CD4-positive, CD25-positive, alpha-beta regulatory T cell (primary cell): ENCODE measurements at regions not wholly inside any gene's neighbourhood (a gene's known extent, or its start where the extent isn't known, plus 50 kb on each side); places are given as distances from the start of the nearest gene placed in this dataset.

Experiments used
- ATAC-seq, 2 donors: fragments of 150-1000 bp; cut with Tn5 transposase; one replicate each; pipeline ENCODE4 v1.10.0; 2021; ENCODE audit warnings: low read depth in 2 of 2, moderate number of reproducible peaks in 2 of 2, moderate library complexity in 1 of 2
- DNase-seq, 3 donors: peaks; one replicate each; pipeline versions ENCODE4 v3.0.0 to v3.0.0-alpha.2; 2012 to 2022; ENCODE audit warnings: mixed read lengths in 1 of 3
- H3K27ac ChIP-seq: one replicate; pipeline ENCODE4 v1.7.0; 2013; ENCODE audit warnings: mild to moderate bottlenecking, low read length; ENCODE audit not compliant: insufficient read depth, poor library complexity, severe bottlenecking
- H3K27me3 ChIP-seq: one replicate; pipeline ENCODE4 v1.7.0; 2013; ENCODE audit warnings: low read length; ENCODE audit not compliant: control insufficient read depth, insufficient read depth
- H3K36me3 ChIP-seq: one replicate; pipeline ENCODE4 v1.7.0; 2013; ENCODE audit warnings: mild to moderate bottlenecking, low read length, moderate library complexity; ENCODE audit not compliant: control insufficient read depth, insufficient read depth
- H3K4me1 ChIP-seq: 2 replicates; pipeline ENCODE4 v1.7.0; 2013; ENCODE audit warnings: mild to moderate bottlenecking, low read length; ENCODE audit not compliant: insufficient read depth, control insufficient read depth, poor library complexity, severe bottlenecking
- H3K4me3 ChIP-seq: one replicate; pipeline ENCODE4 v1.7.0; 2013; ENCODE audit warnings: low read depth, mild to moderate bottlenecking, low read length, moderate library complexity
- H3K9me3 ChIP-seq, 2 experiments: 1 replicate in 1 of 2; 2 replicates in 1 of 2; pipeline ENCODE4 v1.7.0; 2013; ENCODE audit warnings: low read length in 2 of 2, mild to moderate bottlenecking in 1 of 2, moderate library complexity in 1 of 2; ENCODE audit not compliant: control insufficient read depth in 2 of 2
- H3K27ac Mint-ChIP-seq, 3 donors: one replicate each; pipeline ENCODE4 v1.8.0; 2020 to 2022; ENCODE audit warnings: mild to moderate bottlenecking in 3 of 3, mixed read lengths in 3 of 3, moderate library complexity in 2 of 3
- H3K27me3 Mint-ChIP-seq: one replicate; pipeline ENCODE4 v1.8.0; 2022; ENCODE audit warnings: mild to moderate bottlenecking, mixed read lengths
- H3K36me3 Mint-ChIP-seq: one replicate; pipeline ENCODE4 v1.8.0; 2020; ENCODE audit warnings: mixed read lengths
- H3K4me1 Mint-ChIP-seq, 4 donors: one replicate each; pipeline ENCODE4 v1.8.0; 2020 to 2022; ENCODE audit warnings: mixed read lengths in 4 of 4, mild to moderate bottlenecking in 1 of 4
- H3K4me3 Mint-ChIP-seq, 4 donors: one replicate each; pipeline ENCODE4 v1.8.0; 2020 to 2022; ENCODE audit warnings: mild to moderate bottlenecking in 4 of 4, mixed read lengths in 4 of 4, moderate library complexity in 3 of 4
- H3K9me3 Mint-ChIP-seq, 7 donors: one replicate each; pipeline ENCODE4 v1.8.0; 2020 to 2022; ENCODE audit warnings: mixed read lengths in 7 of 7, mild to moderate bottlenecking in 3 of 7, moderate library complexity in 2 of 7

DNA sequence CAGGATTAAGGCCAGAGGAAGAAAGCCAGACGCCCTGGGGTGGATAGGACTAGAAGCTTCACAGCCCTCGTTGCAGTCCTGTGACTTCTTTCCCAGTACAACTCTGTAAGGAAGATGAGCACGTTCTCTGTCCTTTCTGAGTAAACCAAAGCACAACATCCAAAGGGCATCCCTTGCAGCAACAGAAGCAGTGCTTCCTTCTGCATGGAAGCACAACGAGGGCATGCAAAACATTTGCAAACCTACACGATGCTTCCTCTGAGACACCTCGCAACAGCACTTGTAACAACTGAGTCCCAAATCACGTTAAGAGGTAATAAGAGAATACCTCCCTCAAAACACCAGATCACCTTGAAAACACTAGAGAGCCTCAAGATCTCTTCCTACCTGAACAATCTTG lies 335.7 kb upstream of the RASGEF1B start:
- no peak overlapping the region for H3K4me3 Mint-ChIP-seq
- Histone ChIP-seq H3K4me3 (no peak overlapping the region), H3K27ac (no peak overlapping the region), H3K27me3 (peaks cover 5% of the 10 kb centered on the region), H3K36me3 (no peaks in the 10 kb centered on the region), H3K4me1 (no peaks in the 10 kb centered on the region), H3K9me3 (no peaks in the 10 kb centered on the region)
- no peak for DNase-seq
- no peaks in the 10 kb centered on the region for H3K9me3 Mint-ChIP-seq
- H3K27ac Mint-ChIP-seq = no peak overlapping the region
- peaks cover 0 to 4% (median 0%) of the 10 kb centered on the region in 4 donors for H3K4me1 Mint-ChIP-seq
- H3K36me3 Mint-ChIP-seq = no peaks in the 10 kb centered on the region
- peaks cover 18% of the 10 kb centered on the region for H3K27me3 Mint-ChIP-seq
- ATAC-seq = no peak

DNA sequence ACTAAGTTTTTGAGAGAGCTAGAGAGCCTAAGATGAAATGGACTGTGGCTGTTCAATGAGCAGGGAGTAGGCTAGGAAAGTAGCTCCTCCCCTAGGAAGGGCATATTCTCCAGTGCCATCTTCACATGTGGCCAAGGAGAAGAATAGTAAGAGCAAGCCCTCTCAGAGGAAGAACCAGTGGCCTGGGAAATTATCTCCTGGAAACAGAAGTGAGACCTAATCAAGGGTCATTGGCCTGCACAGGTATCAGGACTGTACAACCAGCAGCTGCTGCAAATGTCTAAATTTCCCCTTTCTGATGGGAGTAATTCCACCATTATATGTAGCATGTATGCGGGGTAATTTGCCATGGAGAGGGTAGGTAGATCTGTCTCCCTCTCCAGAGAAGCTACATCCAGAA lies 334.8 kb upstream of the RASGEF1B start:
- H3K4me1 Mint-ChIP-seq = peaks cover 0 to 4% (median 0%) of the 10 kb centered on the region in 4 donors
- H3K27me3 Mint-ChIP-seq = peaks cover 14% of the 10 kb centered on the region
- H3K9me3 Mint-ChIP-seq = no peaks in the 10 kb centered on the region
- Histone ChIP-seq H3K4me1 (no peaks in the 10 kb centered on the region), H3K27me3 (peaks cover 1% of the 10 kb centered on the region), H3K27ac (no peak overlapping the region), H3K9me3 (no peaks in the 10 kb centered on the region), H3K36me3 (no peaks in the 10 kb centered on the region), H3K4me3 (no peak overlapping the region)
- no peak for ATAC-seq
- no peak overlapping the region for H3K27ac Mint-ChIP-seq
- H3K4me3 Mint-ChIP-seq = no peak overlapping the region
- no peaks in the 10 kb centered on the region for H3K36me3 Mint-ChIP-seq
- DNase-seq = no peak

DNA sequence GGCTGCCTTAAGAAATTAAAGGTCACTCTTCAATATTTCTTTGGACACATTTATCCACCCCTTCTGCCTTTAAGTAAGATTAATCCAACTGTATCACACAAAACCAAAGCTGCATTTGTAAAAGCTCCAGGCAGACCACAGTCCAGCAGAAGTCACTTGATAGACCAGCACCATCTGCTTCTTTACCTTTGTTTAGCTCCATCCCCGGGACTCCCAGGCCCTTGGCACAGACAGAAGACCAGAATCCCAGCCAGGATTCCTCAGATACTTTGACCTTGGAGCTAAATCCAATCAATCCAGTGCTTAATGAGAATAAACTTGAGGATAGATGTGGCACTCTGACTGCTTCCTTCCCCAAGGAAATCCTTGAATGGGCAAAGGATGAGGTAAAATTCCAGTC lies 333.1 kb upstream of the RASGEF1B start:
- Histone ChIP-seq H3K4me3 (no peak overlapping the region), H3K9me3 (no peaks in the 10 kb centered on the region), H3K36me3 (no peaks in the 10 kb centered on the region), H3K27me3 (peaks cover 1% of the 10 kb centered on the region), H3K4me1 (no peaks in the 10 kb centered on the region), H3K27ac (no peak overlapping the region)
- DNase-seq (no peak), ATAC-seq (no peak)
- no peaks in the 10 kb centered on the region for H3K36me3 Mint-ChIP-seq
- H3K27me3 Mint-ChIP-seq = peaks cover 10% of the 10 kb centered on the region
- H3K27ac Mint-ChIP-seq = no peak overlapping the region
- H3K4me3 Mint-ChIP-seq = no peak overlapping the region
- H3K9me3 Mint-ChIP-seq = no peaks in the 10 kb centered on the region
- H3K4me1 Mint-ChIP-seq = peaks cover 0 to 4% (median 0%) of the 10 kb centered on the region in 4 donors

DNA sequence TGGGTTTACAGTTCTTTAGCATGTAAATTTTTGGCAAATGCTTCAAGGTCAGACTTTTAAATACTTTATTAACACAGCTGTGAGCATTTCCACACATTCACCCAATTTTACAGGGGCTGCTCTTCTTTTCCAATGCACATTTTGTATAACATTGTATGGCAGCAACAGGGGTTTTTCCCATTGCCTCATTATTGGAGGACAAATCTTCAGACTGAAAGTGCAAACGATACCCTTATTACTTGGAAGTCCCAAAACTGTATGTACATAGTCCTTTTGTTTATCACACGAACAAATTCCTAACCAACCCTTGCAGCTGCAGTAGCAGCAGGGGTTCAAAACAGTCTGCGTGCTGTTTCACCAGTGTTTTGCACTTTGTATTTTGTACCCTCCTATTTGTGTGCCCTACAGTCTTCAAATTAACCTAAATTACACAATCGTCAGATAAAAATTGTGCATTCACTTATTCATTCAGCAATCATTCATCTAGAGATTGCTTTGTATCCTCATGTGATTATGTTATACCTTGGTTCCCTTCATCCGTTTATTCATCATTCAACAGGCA lies 330.7 kb upstream of the RASGEF1B start:
- Mint-ChIP-seq H3K9me3 (peaks cover 0 to 3% (median 0%) of the 10 kb centered on the region in 7 donors), H3K36me3 (no peaks in the 10 kb centered on the region), H3K27ac (no peak overlapping the region), H3K4me3 (no peak overlapping the region), H3K27me3 (peaks cover 10% of the 10 kb centered on the region), H3K4me1 (peaks cover 0 to under 1% (median 0%) of the 10 kb centered on the region in 4 donors)
- H3K27me3 ChIP-seq = no peaks in the 10 kb centered on the region
- H3K4me3 ChIP-seq = no peak overlapping the region
- H3K27ac ChIP-seq = no peak overlapping the region
- no peaks in the 10 kb centered on the region for H3K4me1 ChIP-seq
- ATAC-seq = no peak
- no peaks in the 10 kb centered on the region for H3K9me3 ChIP-seq
- DNase-seq = no peak
- H3K36me3 ChIP-seq = no peaks in the 10 kb centered on the region

DNA sequence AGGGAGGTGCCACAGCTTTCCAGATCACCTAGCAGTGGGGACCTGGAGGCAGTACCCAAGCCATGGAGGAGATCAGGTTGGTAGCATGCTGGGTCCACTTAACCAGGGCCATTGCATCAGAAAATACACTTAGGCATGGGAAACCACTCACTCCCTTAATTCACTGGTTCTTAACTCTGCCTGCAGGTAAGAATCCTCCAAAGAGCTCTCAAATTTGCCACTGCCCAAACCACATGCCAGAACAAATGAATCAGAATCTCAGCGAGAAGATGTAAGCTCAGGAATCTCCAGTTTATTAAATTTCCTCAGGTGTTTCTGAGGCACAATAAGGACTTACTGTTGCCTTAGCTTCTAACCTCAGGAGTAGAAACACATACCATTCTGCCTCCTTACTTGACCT lies 327.7 kb upstream of the RASGEF1B start:
- no peak for ATAC-seq
- Mint-ChIP-seq H3K27me3 (peaks cover 10% of the 10 kb centered on the region), H3K4me1 (no peaks in the 10 kb centered on the region), H3K27ac (no peak overlapping the region), H3K4me3 (no peak overlapping the region), H3K9me3 (peaks cover 0 to 3% (median 0%) of the 10 kb centered on the region in 7 donors), H3K36me3 (no peaks in the 10 kb centered on the region)
- no peak overlapping the region for H3K4me3 ChIP-seq
- no peaks in the 10 kb centered on the region for H3K4me1 ChIP-seq
- H3K27me3 ChIP-seq = peaks cover 2% of the 10 kb centered on the region
- DNase-seq = no peak
- H3K36me3 ChIP-seq = no peaks in the 10 kb centered on the region
- no peak overlapping the region for H3K27ac ChIP-seq
- no peaks in the 10 kb centered on the region for H3K9me3 ChIP-seq

DNA sequence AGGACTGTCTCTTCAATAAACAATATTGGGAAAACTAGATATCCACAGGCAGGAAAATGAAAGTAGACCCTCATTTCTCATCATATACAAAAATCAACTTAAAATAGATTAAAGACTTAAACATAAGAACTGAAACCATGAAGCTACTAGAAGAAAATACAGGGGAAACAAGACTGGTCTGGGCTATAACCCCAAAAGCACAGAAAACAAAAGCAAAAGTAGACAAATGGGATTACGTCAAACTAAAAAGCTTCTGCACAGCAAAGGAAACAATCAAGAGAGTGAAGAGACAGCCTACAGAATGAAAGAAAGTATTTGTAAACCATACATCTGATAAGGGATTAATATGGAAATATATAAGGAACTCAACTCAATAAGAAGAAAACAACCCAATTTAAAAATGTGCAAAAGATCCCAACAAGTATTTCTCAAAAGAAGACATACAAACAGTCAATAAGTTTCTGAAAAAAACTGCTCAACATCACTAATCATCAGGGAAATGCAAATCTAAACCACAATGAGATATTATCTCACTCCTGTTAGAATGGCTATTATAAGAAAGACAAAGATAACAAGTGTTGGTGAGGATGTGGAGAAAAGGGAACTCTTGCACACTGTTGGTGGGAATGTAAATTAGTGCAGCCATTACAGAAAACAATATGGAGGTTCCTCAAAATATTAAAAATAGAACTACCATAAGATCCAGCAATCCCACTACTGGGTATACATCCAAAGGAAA lies 325.3 kb upstream of the RASGEF1B start:
- Histone ChIP-seq H3K9me3 (no peaks in the 10 kb centered on the region), H3K4me3 (no peak overlapping the region), H3K27me3 (peaks cover 2% of the 10 kb centered on the region), H3K36me3 (no peaks in the 10 kb centered on the region), H3K4me1 (no peaks in the 10 kb centered on the region), H3K27ac (no peak overlapping the region)
- H3K4me1 Mint-ChIP-seq = no peaks in the 10 kb centered on the region
- no peak overlapping the region for H3K4me3 Mint-ChIP-seq
- ATAC-seq (no peak), DNase-seq (peak in 1 of 3 donors; percentile 40)
- H3K27ac Mint-ChIP-seq = no peak overlapping the region
- H3K27me3 Mint-ChIP-seq = no peaks in the 10 kb centered on the region
- H3K36me3 Mint-ChIP-seq = no peaks in the 10 kb centered on the region
- H3K9me3 Mint-ChIP-seq = peaks cover 0 to 3% (median 0%) of the 10 kb centered on the region in 7 donors

DNA sequence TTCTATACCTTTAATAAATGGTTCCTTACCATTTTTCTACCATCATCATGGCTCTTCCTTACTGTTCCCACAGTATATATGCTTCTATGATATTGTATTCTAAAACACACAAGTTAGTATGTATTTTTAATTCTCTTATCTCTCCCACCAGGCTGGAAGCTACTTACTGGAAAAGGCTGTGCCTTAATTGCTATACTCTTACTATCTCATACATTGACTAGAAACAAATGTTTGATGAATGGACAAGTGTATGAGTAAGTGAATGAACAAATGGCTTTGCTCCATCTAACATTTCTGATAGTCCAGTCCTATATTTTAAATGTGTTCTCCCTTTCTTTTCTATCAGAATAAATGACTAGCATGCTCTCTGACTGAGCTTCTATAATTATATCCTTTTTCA lies 320.8 kb upstream of the RASGEF1B start:
- no peak overlapping the region for H3K27ac Mint-ChIP-seq
- Histone ChIP-seq H3K36me3 (no peaks in the 10 kb centered on the region), H3K4me1 (no peaks in the 10 kb centered on the region), H3K4me3 (no peak overlapping the region), H3K27me3 (peaks cover 2% of the 10 kb centered on the region), H3K27ac (no peak overlapping the region), H3K9me3 (no peaks in the 10 kb centered on the region)
- H3K36me3 Mint-ChIP-seq = no peaks in the 10 kb centered on the region
- DNase-seq = no peak
- H3K4me1 Mint-ChIP-seq = peaks cover 0 to 5% (median 0%) of the 10 kb centered on the region in 4 donors
- ATAC-seq = no peak
- H3K27me3 Mint-ChIP-seq = peaks cover 5% of the 10 kb centered on the region
- no peak overlapping the region for H3K4me3 Mint-ChIP-seq
- H3K9me3 Mint-ChIP-seq = peaks cover 0 to 4% (median 0%) of the 10 kb centered on the region in 7 donors

DNA sequence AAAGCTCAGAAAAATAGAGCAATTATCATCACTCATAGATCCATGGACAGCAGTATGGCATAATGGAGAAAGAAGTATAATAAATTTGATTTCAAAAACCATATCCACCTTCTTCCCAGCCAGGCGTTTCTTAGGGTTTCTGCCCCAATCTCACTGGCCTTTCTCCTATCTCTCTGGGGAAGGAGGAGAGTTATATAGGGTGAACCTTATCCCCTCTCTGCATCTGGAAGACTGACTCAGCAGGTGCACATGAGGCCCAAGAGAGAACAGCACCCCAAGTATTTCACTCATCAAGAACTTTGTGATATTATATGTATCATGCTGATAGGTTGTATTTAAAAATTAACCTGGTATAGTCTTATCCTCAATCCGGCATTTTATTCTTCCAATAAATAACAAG lies 318.8 kb upstream of the RASGEF1B start:
- no peaks in the 10 kb centered on the region for H3K27me3 ChIP-seq
- Mint-ChIP-seq H3K4me1 (peaks cover 0 to 5% (median 0%) of the 10 kb centered on the region in 4 donors), H3K36me3 (no peaks in the 10 kb centered on the region), H3K4me3 (no peak overlapping the region), H3K27ac (no peak overlapping the region), H3K27me3 (peaks cover 5% of the 10 kb centered on the region), H3K9me3 (peaks cover 0 to 4% (median 0%) of the 10 kb centered on the region in 7 donors)
- no peak overlapping the region for H3K4me3 ChIP-seq
- DNase-seq (no peak), ATAC-seq (no peak)
- no peaks in the 10 kb centered on the region for H3K9me3 ChIP-seq
- no peaks in the 10 kb centered on the region for H3K4me1 ChIP-seq
- H3K36me3 ChIP-seq = no peaks in the 10 kb centered on the region
- H3K27ac ChIP-seq = no peak overlapping the region
